TTC549 (cell line): ENCODE measurements at regions not wholly inside any gene's neighbourhood (a gene's known extent, or its start where the extent isn't known, plus 50 kb on each side); places are given as distances from the start of the nearest gene placed in this dataset.

ENCODE experiments used
- FAIRE-seq: peaks from 2 replicates; lab custom pipeline; 2012; peaks lifted over from hg19 to GRCh38; lab: Jason Lieb, UNC

DNA sequence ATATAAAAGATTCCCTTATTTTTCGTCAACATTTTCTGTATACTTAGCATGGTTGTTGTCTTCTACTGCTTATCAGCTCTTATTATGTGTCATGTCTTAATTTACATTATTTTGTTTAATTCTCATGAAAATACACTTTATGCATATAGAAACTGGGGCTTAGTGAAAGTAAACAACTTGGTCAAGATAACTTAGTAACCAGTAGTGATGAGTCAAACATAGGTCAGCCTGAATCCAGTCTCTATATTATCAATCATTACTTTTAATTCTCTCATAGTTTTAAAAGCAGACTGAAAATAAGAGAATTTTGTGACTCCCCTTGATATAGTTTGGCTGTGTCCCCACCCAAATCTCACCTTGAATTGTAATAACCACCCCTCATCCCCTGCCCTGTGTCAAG, 119.6 kb upstream of the TPK1 start:
- FAIRE-seq: no peak

DNA sequence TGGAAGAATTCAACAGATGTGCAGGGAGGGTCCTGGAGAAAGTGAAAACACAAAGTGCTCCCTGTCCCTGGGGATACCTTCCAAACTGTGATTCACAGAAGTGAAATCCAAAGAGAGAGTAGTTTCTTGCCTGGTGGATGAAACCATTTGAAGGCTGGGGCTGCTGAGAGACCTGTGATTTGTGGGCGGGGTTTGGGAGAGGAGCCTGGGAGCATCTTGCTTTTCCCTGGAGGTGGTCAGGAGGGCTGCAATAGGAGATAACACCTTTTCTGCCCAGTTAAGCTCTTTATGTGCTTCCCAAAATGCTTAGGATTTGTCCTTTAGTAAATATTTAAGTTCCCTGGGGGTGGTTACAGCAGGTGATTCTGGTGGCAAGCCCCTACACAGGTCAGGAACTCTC, 105.3 kb upstream of the TPK1 start:
- no peak for FAIRE-seq

GRCh38 chr7:144937199-144937598, 101.3 kb upstream of the TPK1 start:
- no peak for FAIRE-seq

- no peak for FAIRE-seq
These were observed 100.5 kb upstream of the TPK1 start for GRCh38 chr7:144936314-144936713.

- FAIRE-seq: no peak
These were observed 74.6 kb upstream of the TPK1 start for GRCh38 chr7:144910411-144910810.

GRCh38 chr7:144908943-144909556, 73.2 kb upstream of the TPK1 start:
- FAIRE-seq: no peak

- no peak for FAIRE-seq
These were observed 72.5 kb upstream of the TPK1 start for GRCh38 chr7:144908324-144908723.

DNA sequence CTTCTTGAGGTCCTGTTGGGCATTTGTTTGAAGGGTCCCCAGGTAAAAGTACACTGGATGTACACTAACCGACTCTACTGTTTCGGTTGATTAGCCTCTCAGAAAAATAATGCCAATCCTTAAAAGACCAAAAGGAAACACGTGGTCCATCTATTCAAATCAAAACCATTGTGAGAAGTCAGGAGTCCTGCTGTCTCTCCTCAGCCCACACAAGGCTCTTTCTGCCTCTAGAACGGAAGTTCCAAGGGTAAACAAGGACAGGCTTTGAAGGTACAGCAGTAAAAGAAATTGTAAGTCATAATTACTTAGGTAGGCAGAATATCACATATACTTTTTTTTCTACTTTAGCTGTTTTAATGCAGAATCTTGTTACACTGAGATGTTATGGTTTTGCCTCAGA, 71.7 kb upstream of the TPK1 start:
- FAIRE-seq: no peak

GRCh38 chr7:144903201-144903600, 67.3 kb upstream of the TPK1 start:
- FAIRE-seq: no peak

GRCh38 chr7:144892761-144893160, 56.9 kb upstream of the TPK1 start:
- FAIRE-seq: no peak
